NAMALWA (cell line): ENCODE measurements at regions not wholly inside any gene's neighbourhood (a gene's known extent, or its start where the extent isn't known, plus 50 kb on each side); places are given as distances from the start of the nearest gene placed in this dataset.

Experiments used
- DNase-seq: peaks from one replicate; pipeline ENCODE4 v3.0.0-alpha.2; 2015; ENCODE audit warnings: low spot score

DNA sequence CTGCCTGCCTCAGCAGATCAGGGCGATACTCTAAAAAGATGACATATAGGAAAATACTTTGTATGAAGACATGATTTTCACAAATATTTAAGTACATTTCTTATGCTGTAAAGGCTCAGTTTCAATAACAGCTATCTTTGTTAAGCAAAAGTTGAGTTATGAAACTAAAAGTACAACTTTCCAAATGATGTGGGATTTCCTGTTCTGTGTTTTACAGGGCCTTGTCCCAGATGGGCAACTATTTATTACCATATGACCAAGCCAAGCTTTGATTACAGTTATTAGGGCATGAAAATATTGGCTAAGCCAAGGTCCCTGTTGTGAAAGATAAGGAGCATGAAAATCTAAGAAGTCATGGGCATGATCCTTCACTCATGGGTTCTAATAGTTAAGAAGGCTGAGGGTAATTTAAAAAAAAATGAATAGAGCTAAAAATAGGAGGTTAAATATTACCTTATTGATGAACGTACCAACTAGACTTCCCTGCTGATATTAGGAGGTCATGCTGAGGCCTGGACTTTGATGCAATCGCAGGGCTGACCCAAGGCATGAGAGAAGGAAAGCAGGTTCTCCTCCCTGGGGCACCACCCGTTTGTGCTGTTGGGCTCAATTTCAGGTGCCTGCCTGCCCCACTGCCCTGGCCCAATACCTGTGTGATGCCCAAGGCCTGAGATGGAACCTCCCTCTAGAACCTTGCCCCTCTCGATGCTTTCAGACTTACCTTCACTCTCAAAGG lies 294.4 kb upstream of the PRDM1 start:
- DNase-seq: no peak

DNA sequence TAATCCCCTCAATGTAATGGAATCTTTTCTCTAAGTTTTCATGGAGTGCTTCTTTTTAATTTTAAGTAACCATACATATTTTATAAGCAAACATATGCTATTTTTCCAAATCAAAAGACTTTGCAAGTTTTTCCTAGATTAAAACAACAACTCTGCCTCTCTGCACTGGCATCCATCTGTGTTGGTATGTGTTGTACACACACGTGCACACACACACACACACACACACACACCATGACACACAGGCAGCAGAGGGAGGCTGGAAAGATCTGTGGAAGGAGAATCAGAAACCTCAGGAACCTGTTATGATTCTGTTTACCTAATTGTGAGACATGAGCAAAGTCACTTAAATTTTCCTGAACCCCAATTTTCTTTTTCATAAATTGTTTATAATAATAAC lies 295.0 kb upstream of the PRDM1 start:
- DNase-seq: no peak

DNA sequence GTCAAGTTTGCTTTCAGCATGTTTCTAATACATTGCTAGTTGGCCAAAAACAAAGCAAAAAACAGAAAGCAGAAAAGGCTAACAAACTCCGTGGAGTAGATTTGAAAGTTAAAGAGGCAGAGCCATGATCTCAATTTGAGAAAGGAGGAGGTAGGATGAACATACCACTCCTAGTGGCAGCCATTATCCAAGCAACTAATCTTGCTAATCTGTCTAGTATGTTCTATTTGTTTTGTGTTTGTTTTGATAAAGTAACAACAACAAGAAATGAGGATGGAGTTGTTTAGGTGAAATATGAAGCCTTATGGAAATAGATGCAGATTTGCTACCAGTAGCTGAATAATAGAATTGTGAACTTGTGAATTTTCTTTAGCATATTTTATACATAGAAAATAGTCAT lies 295.5 kb upstream of the PRDM1 start:
- peak; percentile 6 for DNase-seq

DNA sequence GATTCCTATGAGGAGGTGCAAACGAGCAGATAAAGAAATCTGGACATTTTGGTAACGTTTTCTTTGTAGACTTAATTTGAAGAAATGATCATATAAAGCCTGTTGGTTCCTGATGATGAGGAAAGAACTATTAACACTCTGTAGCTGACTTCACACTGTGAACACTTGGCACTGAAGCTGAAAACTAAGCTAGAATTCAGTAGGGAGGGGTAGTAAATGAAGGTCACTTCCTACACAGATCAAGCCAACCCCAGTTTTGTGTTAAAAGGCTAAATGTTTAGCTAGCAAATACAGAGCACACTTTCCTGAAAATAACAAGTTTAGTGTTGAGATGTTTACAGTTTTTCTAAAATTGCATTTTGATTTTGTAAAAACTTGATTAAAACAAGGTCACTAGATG lies 296.2 kb upstream of the PRDM1 start:
- DNase-seq: no peak

- no peak for DNase-seq
Observed at GRCh38 chr6:105787747-105788146, 298.4 kb upstream of the PRDM1 start.

DNA sequence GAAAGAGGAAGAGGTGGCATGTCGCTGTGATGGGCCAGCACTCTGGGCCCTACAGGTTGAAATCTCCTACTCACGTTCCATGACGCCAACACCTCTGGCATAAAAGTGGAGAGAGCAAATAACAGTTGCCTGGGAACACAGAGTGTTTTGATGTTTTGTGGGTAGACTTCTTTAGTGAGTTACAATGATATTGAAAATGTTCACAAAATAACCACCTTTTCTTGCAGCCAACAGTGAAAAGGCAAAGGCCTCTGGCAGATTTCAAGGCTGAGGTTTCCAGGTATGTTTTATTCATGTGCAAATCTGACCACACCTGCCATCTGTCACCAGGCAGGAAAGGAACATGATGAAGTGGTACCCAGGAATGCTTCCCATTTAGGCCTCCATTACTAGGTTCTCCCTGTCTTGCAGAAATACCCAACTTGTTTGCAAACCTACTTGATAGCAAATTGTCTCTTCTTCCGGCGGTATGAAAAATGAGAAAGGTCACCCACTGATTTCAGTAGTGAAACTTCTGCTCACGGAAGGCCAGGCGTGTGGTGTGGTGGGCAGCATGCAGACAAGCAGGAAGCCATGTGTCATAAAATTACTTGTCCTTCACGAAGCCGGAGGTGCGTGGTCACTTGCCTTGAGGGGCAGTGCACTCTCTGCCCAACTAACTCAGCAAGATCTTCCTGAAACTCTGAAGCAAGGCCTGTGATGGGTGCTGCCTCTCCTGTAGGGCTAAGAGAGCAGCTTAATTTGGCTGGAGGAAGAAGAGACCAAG lies 299.1 kb upstream of the PRDM1 start:
- DNase-seq: no peak

- DNase-seq: no peak
Observed at GRCh38 chr6:105786449-105786848, 299.7 kb upstream of the PRDM1 start.

GRCh38 chr6:105785066-105785811 lies 300.9 kb upstream of the PRDM1 start:
- no peak for DNase-seq

GRCh38 chr6:105784179-105784578 lies 302.0 kb upstream of the PRDM1 start:
- DNase-seq: no peak

- DNase-seq: no peak
Observed at GRCh38 chr6:105783333-105783935, 302.7 kb upstream of the PRDM1 start.

DNA sequence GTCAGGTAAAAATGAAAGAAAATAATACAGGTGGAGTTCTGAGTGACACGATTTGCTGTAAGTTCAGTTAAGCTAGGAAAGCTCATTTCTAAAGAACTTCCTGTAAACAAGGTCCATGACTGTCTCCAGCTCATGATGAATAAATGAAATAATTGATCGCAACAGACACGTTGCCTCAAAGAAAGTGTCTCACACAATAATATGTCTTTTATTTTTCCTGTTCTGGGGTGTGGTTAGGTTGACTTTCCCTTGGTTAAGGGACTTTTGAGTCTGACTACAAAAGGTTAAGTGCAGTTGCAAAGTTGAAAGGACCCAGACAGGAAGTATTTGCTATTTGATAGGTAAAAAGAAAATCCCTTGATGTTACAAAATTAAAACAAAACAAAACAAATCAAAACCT lies 304.2 kb upstream of the PRDM1 start:
- no peak for DNase-seq

DNA sequence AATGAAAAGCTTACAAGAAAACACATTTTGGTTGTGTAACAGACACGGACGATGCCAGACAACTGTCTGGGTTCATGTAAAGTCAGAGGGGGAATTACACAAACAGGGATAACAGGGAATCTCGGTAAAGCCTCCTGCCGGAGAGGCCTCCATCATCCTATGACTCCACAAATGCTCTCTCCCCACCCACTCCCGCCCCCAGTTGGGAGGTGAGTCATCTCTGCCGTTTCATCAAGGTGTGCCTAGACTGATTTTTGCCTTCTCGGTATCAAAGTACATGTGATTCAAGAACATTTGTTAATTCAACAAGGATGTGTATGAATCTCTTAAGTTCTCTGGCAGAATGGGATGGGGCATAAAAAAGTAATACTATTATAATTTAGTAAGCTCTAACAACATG lies 304.9 kb upstream of the PRDM1 start:
- no peak for DNase-seq

GRCh38 chr6:105780146-105780860 lies 305.8 kb upstream of the PRDM1 start:
- DNase-seq: no peak

- DNase-seq: no peak
Observed at GRCh38 chr6:105779110-105779509, 307.0 kb upstream of the PRDM1 start.

- DNase-seq: no peak
Observed at GRCh38 chr6:105775095-105775494, 311.0 kb upstream of the PRDM1 start.

GRCh38 chr6:105774247-105774646 lies 311.9 kb upstream of the PRDM1 start:
- DNase-seq: no peak

DNA sequence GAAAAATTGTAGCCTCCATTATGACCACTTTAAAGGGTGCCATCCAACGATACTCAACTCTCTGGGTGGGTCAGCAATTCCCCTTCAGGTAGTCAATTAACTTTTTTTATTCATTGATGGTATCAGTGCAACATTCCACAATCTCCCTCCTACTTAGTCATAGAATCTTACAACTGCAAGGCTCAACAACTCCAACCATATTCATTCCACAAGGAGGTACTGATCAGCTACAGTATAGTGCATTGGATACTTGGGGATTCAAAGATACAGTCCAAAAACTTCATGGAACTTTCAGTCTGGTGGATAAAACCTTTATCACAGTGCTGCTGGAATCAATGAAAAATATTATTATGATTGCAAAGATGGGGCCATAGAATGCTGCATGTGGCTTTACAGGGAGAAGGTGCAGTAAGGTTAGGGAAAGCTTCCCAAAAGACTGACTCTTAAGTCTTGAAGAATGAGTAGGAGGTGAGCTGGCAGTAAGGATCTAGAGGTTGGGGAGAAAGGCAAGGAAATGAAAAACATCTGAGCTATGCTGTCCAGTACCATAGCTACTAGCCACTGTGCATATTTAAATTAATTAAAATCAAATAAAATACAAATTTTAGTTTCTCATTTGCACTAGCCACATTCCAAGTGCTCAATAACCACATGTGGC lies 314.7 kb upstream of the PRDM1 start:
- no peak for DNase-seq

- DNase-seq: no peak
Observed at GRCh38 chr6:105769987-105770386, 316.1 kb upstream of the PRDM1 start.

- DNase-seq: no peak
Observed at GRCh38 chr6:105769197-105769596, 316.9 kb upstream of the PRDM1 start.

DNA sequence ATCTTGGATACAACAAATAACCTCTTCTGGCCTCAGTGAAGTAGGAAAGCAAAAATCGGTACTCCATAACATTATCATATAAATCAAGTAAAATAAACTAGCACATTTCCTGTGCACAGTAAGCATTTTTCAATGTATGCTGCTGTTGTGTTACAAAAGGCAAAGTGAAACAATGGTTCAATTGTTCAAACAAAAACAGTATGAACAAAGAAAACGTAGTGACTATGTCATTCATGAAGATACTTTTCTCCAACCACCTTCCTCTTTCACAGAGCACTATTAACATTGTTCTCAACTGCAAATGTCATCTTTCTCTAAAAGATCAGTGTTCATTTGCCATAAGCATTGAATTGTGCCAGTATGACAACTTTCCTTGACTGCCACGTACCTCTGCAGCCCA lies 318.6 kb upstream of the PRDM1 start:
- no peak for DNase-seq

DNA sequence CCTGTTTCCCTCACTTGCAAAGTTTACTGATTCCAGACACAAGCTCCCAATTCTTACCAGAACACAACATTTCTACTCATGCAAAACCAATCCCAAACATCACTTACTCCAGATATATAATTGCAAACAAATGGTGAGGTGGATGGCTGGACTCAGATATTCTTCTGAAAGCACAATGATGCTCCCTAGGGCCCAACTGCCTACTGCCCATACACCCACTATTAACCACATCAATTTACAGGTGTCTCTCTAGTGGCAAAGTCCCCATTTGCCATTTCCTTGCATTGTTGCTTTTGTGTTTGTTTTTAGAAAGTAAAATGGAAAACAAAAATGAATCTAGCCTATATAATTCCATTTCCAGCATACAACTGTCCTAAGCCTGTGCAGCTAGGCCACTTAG lies 320.9 kb upstream of the PRDM1 start:
- no peak for DNase-seq
